HG03521 (cell line): ENCODE measurements at regions not wholly inside any gene's neighbourhood (a gene's known extent, or its start where the extent isn't known, plus 50 kb on each side); places are given as distances from the start of the nearest gene placed in this dataset.
"Not testable (repeated sequence)": the region's sequence is repeated elsewhere in the genome, so short reads cannot be mapped to it uniquely, and the experiment has no call there.

Source experiments
- ATAC-seq: cut with Tn5 transposase; IDR thresholded peaks from one replicate; pipeline ENCODE4 v1.9.1; 2021; ENCODE audit warnings: mild to moderate bottlenecking, moderate library complexity; ENCODE audit not compliant: unreplicated experiment

GRCh38 chr4:59455751-59456150 is 1744.4 kb upstream of the ADGRL3 start:
- no peak for ATAC-seq

GRCh38 chr4:59457576-59457975 is 1742.5 kb upstream of the ADGRL3 start:
- no peak for ATAC-seq

- no peak for ATAC-seq
These were observed 1715.2 kb upstream of the ADGRL3 start for GRCh38 chr4:59484944-59485343.

- no peak for ATAC-seq
These were observed 1700.0 kb upstream of the ADGRL3 start for GRCh38 chr4:59500103-59500502.

- no peak for ATAC-seq
These were observed 1696.4 kb upstream of the ADGRL3 start for GRCh38 chr4:59503731-59504130.

GRCh38 chr4:59511809-59512208 is 1688.3 kb upstream of the ADGRL3 start:
- not testable (repeated sequence) for ATAC-seq

GRCh38 chr4:59517007-59517406 is 1683.1 kb upstream of the ADGRL3 start:
- no peak for ATAC-seq

- no peak for ATAC-seq
These were observed 1681.9 kb upstream of the ADGRL3 start for GRCh38 chr4:59518005-59518823.

- no peak for ATAC-seq
These were observed 1674.2 kb upstream of the ADGRL3 start for GRCh38 chr4:59525885-59526284.

GRCh38 chr4:59535541-59535940 is 1664.6 kb upstream of the ADGRL3 start:
- ATAC-seq = no peak

GRCh38 chr4:59536428-59536827 is 1663.7 kb upstream of the ADGRL3 start:
- no peak for ATAC-seq

- no peak for ATAC-seq
These were observed 1662.8 kb upstream of the ADGRL3 start for GRCh38 chr4:59537246-59537886.

GRCh38 chr4:59539401-59539800 is 1660.7 kb upstream of the ADGRL3 start:
- no peak for ATAC-seq

- ATAC-seq = no peak
These were observed 1659.8 kb upstream of the ADGRL3 start for GRCh38 chr4:59540311-59540710.

GRCh38 chr4:59553063-59553720 is 1646.9 kb upstream of the ADGRL3 start:
- ATAC-seq = peak; percentile 45

GRCh38 chr4:59553721-59554091 is 1646.4 kb upstream of the ADGRL3 start:
- ATAC-seq = no peak

GRCh38 chr4:59556191-59556590 is 1643.9 kb upstream of the ADGRL3 start:
- not testable (repeated sequence) for ATAC-seq

GRCh38 chr4:59560141-59560648 is 1639.9 kb upstream of the ADGRL3 start:
- not testable (repeated sequence) for ATAC-seq

- no peak for ATAC-seq
These were observed 1634.3 kb upstream of the ADGRL3 start for GRCh38 chr4:59565836-59566235.

- no peak for ATAC-seq
These were observed 1629.2 kb upstream of the ADGRL3 start for GRCh38 chr4:59570860-59571476.

GRCh38 chr4:59571805-59572430 is 1628.2 kb upstream of the ADGRL3 start:
- ATAC-seq = no peak
